ENCODE measurements at regions not wholly inside any gene's neighbourhood (a gene's known extent, or its start where the extent isn't known, plus 50 kb on each side); places are given as distances from the start of the nearest gene placed in this dataset.

- no peaks in the 10 kb centered on the region for H3K79me2 ChIP-seq (ENCODE audit: control insufficient read depth, insufficient read depth, low read length)
- FAIRE-seq (no peak), DNase-seq (ENCODE audit: low read depth, low spot score) (no peak)
- H3K4me2 ChIP-seq (ENCODE audit: insufficient read depth, low read length): no peak overlapping the region
- no peaks in the 10 kb centered on the region for H3K9me3 ChIP-seq (replicated peaks; ENCODE audit: control insufficient read depth, insufficient read depth, low read length)
- no peak overlapping the region for H3K27ac ChIP-seq (ENCODE audit: insufficient read depth, low read depth, low read length)
- H3K9ac ChIP-seq (replicated peaks; ENCODE audit: extremely low read depth, insufficient read depth, low read length): no peak overlapping the region
- H3K4me1 ChIP-seq (ENCODE audit: control insufficient read depth, extremely low read depth, insufficient read depth, low read length): no peaks in the 10 kb centered on the region
- no peak for TF ChIP-seq FOS (IDR thresholded peaks at IDR 0.05; ENCODE audit: borderline replicate concordance, insufficient read depth, low read length)
- H3K9me1 ChIP-seq (replicated peaks; ENCODE audit: control insufficient read depth, extremely low read depth, insufficient read depth, low read length): no peaks in the 10 kb centered on the region
- no peak overlapping the region for H2AFZ ChIP-seq (ENCODE audit: low read depth, low read length)
- no TSS peak for BruUV-seq (replicated peaks)
- ChIA-PET CTCF (no interaction called here), POLR2A (no interaction called here)
- dilution Hi-C loops (cut with MboI; ENCODE audit: extremely low pct_ligation_motif_present, low sequenced_read_pairs): no loop called here
- H4K20me1 ChIP-seq (replicated peaks; ENCODE audit: control insufficient read depth, extremely low read depth, insufficient read depth, low read length): no peaks in the 10 kb centered on the region
- H3K4me3 ChIP-seq (replicated peaks in 1 of 3; ENCODE audit: insufficient read depth in 1 of 3, low read depth in 1 of 3, low read length in 3 of 3): no peak overlapping the region
- no peaks in the 10 kb centered on the region for H3K27me3 ChIP-seq (ENCODE audit: control insufficient read depth in 2 of 2, insufficient read depth in 2 of 2, low read length in 2 of 2)
- intact Hi-C loops (cut with micrococcal nuclease): no loop called here
- no peaks in the 10 kb centered on the region for H3K36me3 ChIP-seq (ENCODE audit: control insufficient read depth in 2 of 2, extremely low read depth in 1 of 2, insufficient read depth in 2 of 2, low read length in 2 of 2)
These were observed 421.9 kb upstream of the DMAC1 start for GRCh38 chr9:8221462-8221861.

- no TSS peak for BruUV-seq (replicated peaks)
- H3K9ac ChIP-seq (replicated peaks; ENCODE audit: extremely low read depth, insufficient read depth, low read length): no peak overlapping the region
- dilution Hi-C loops (cut with MboI; ENCODE audit: extremely low pct_ligation_motif_present, low sequenced_read_pairs) (no loop called here), intact Hi-C loops (cut with micrococcal nuclease) (no loop called here)
- no peaks in the 10 kb centered on the region for H3K36me3 ChIP-seq (ENCODE audit: control insufficient read depth in 2 of 2, extremely low read depth in 1 of 2, insufficient read depth in 2 of 2, low read length in 2 of 2)
- H3K4me2 ChIP-seq (ENCODE audit: insufficient read depth, low read length): no peak overlapping the region
- no peak overlapping the region for H3K4me3 ChIP-seq (replicated peaks in 1 of 3; ENCODE audit: insufficient read depth in 1 of 3, low read depth in 1 of 3, low read length in 3 of 3)
- TF ChIP-seq POLR2AphosphoS5 (IDR thresholded peaks at IDR 0.05; ENCODE audit: insufficient read depth, low read depth, low read length): no peak
- no peaks in the 10 kb centered on the region for H3K9me1 ChIP-seq (replicated peaks; ENCODE audit: control insufficient read depth, extremely low read depth, insufficient read depth, low read length)
- ChIA-PET POLR2A (no interaction called here), CTCF (interaction anchor here (0.9 kb wide), 1 partner anchor 974 kb away, joined by 6 read pairs; no protein-coding TSS in a partner anchor)
- FAIRE-seq (no peak), DNase-seq (ENCODE audit: low read depth, low spot score) (no peak)
- H4K20me1 ChIP-seq (replicated peaks; ENCODE audit: control insufficient read depth, extremely low read depth, insufficient read depth, low read length): no peaks in the 10 kb centered on the region
- no peak overlapping the region for H3K27ac ChIP-seq (ENCODE audit: insufficient read depth, low read depth, low read length)
- no peak overlapping the region for H2AFZ ChIP-seq (ENCODE audit: low read depth, low read length)
- no peaks in the 10 kb centered on the region for H3K9me3 ChIP-seq (replicated peaks; ENCODE audit: control insufficient read depth, insufficient read depth, low read length)
- no peaks in the 10 kb centered on the region for H3K27me3 ChIP-seq (ENCODE audit: control insufficient read depth in 2 of 2, insufficient read depth in 2 of 2, low read length in 2 of 2)
- no peaks in the 10 kb centered on the region for H3K4me1 ChIP-seq (ENCODE audit: control insufficient read depth, extremely low read depth, insufficient read depth, low read length)
- no peaks in the 10 kb centered on the region for H3K79me2 ChIP-seq (ENCODE audit: control insufficient read depth, insufficient read depth, low read length)
These were observed 408.9 kb upstream of the DMAC1 start for GRCh38 chr9:8208465-8208864.

Data from endothelial cell of umbilical vein (primary cell).